HG03039 (cell line): ENCODE measurements at regions not wholly inside any gene's neighbourhood (a gene's known extent, or its start where the extent isn't known, plus 50 kb on each side); places are given as distances from the start of the nearest gene placed in this dataset.

Experiments used
- ATAC-seq: cut with Tn5 transposase; IDR thresholded peaks from one replicate; pipeline ENCODE4 v1.9.1; 2021; ENCODE audit warnings: mild to moderate bottlenecking, moderate library complexity; ENCODE audit not compliant: unreplicated experiment

- ATAC-seq, result no peak
Measured at GRCh38 chr6:92550501-92550900, 868.9 kb downstream of the EPHA7 start.

- no peak for ATAC-seq
Measured at GRCh38 chr6:92545861-92546260, 873.5 kb downstream of the EPHA7 start.

DNA sequence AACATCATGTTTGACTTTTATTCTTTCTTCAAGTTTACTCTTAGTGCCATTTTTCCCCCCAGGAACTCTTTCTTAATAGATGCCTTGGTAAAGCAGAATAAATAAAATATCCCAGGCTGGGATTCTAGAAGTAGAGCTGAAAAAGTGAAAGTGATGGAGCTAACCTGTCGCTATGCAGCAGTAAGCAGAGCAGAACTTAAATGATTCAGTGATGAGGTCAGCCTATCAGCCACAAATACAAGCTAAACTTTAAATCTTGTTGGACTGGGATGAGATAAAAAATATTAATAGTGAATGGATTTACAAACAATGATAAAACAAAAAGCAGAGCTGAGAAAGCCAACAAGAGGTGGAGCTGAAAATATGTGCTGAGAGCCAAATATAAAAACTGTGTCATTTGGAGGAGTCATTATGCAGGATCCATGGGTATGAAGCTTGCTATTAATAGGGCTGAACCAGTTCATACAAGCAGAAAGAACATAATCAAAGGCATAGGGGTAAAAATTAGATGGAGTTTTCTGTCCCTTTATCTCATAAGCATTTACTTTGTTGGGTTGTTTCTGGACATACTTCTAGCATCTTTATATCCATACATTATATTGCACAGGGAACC is 877.8 kb downstream of the EPHA7 start:
- no peak for ATAC-seq

DNA sequence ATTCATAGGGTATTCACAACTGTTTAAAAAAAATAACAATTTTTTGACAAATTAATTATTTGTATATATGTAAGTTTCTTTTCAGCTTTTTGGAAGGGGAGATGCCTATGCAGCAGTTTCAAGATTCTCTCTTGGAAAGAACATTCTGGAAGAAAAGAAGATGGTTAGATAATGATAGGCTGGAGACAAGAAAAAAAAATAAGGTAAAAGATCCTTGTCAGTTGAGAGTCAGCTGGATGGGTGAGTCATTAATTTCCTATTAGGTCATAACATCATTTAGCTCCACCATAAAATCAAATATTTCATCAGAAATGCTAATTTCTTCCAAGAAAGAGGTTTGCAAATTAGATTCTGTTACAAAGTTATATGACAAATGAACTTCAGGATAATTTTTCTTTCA is 880.4 kb downstream of the EPHA7 start:
- no peak for ATAC-seq

DNA sequence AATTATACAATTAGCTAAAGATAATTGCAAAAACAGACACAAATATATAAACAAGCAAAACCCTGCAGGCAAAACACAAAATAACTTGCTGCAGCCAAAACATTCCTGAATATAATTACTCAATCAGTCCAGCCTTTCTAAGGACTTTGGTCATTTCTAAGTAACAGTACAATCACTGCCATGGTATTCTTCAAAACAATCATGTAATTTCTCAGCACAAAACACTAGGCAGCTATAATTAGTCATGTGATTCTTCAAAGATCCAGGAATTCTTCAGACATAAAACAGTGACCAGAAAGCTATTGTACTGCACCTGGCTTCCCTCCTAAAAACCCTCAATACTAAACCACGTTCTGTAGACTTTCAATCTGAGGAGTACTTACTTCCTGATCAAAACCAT is 881.1 kb downstream of the EPHA7 start:
- no peak for ATAC-seq

DNA sequence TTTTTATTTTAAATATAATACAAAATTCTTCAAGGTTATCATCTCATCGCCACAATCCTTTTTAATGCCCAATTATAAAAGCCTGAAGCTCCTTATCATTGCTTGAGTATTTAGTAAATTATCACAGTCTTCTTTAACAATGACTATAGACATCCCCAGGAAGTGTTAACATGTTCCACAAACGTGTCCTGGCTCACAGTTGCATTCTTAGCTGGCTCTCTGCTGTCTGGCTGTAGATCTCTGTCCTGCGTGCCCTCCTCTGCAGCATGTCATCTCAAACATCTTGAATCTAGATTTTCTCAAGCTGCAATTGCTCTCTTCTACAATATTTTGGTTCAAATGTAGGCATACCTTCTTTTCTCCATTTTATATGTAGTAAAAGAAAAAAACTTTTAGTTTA is 885.2 kb downstream of the EPHA7 start:
- ATAC-seq, result no peak

DNA sequence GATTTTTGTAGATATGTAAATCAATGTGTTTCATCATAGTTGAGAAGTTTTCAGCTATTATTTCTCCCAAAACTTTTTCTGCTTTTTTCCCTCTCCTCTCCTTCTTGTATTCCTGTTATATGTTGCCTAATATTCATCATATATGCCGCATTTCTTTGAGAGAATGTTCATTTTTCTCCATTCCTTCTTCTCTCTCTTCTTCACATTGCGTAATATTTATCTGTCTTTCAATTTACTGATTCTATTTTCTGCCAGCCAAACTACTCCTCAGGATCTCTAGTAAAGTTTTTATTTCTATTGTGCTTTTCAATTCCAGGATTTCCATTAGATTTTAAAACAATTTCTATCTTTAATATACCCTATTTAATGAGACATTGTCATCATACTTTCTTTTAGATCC is 896.8 kb downstream of the EPHA7 start:
- ATAC-seq, result no peak

- no peak for ATAC-seq
Measured at GRCh38 chr6:92521553-92521952, 897.8 kb downstream of the EPHA7 start.

DNA sequence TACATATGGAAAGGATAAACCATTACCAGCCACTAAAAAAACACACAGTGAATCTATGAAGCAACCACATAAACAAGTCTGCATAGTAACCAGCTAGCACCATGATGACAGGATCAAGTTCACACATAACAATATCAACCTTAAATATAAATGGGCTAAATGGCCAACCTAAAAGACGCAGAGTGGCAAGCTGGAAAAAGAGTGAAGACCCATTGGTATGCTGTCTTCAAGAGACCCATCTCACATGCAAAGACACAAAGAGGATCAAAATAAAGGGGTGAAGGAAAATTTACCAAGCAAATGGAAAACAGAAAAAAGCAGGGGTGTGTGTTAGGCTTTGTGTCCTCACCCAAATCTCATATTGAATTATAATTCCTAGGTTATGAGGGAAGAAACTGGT is 909.2 kb downstream of the EPHA7 start:
- ATAC-seq, result no peak

- no peak for ATAC-seq
Measured at GRCh38 chr6:92507552-92507951, 911.8 kb downstream of the EPHA7 start.

DNA sequence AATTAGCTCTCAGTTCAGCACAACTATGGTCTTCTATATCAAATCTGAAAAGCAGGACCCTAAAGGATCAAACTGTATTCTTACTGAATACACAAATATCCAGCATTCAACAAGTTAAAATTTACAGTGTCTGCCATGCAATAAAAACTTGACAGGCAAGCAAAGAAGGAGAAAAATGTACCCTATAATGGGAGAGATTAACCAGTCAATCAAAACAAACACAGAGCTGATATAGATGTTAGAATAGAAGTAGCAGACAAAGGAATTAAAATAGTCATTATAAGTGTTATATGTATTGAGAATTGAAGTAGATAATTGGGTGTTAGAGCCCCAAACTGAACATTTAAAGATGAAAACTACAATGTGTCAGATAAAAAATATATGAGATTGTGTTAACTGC is 914.9 kb downstream of the EPHA7 start:
- ATAC-seq, result no peak

DNA sequence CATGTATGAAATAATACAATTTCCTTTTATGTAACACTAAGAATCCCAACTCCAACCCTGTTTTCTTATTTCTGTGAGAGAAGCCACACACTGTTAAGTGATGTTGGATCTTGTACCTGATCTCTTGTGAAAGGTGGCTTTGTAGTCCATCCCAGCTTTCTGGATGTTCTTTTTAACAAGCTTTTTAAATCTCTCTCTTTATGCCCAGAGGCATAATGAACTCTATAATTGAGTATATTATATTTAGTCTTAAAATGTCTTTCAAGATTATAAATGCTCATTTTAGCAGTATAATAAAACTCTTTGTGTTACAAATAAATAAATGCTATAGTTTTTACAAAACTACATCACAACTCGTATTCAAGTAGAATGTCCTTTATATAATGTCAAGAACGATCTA is 922.1 kb downstream of the EPHA7 start:
- ATAC-seq, result no peak

DNA sequence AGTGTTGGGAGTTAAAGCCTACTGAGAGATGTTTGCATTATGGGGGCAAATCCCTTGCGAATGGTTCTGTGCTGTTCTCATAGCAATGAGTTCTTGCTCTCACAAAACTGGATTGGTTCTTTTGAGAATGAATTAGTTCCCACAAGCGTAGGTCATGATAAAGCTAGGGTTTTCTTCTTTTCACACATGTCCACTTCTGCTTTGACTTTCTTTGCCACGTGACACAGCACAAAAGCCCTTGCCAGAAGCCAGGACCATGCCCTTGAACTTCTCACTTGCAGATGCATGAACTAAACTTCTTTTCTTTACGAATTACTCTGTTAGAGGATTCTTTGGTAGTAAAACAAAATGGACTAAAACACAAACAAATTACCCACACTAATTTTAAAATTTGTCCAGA is 922.8 kb downstream of the EPHA7 start:
- no peak for ATAC-seq

DNA sequence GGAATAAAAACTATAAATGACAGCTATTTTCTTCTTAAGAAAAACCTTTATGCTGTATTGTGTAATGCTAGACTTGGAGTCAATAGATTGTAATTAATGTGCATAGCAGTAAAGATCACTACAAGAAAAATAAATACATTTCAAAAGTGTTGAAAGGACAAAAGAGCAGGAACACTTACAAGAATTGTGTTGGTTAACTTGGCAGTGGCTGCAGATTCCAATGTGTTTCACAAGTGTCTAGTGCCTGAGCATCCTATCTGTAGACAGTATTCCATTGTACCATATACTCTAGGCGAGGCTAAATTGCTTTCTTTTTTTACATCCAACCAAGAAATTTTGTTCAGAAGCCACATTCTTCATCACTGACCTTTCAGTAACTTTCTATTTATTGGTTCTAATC is 924.1 kb downstream of the EPHA7 start:
- no peak for ATAC-seq

DNA sequence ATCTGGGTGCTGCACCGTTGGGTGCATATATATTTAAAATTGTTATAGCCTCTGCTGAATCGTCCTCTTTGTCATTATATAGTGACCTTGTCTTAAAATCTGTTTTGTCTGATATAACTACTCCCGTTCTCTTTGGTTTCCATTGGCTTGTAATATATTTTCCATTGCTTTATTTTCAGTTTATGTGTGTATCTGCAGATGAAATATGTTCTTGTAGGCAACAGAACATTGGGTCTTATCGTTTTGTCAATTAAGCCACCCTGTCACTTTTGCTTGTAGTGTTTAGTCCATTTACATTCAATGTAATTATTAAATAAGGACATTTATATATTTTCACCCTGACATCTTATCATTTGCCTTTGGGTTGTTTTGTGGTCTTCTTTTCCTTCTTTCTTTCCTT is 933.9 kb downstream of the EPHA7 start:
- ATAC-seq, result no peak

DNA sequence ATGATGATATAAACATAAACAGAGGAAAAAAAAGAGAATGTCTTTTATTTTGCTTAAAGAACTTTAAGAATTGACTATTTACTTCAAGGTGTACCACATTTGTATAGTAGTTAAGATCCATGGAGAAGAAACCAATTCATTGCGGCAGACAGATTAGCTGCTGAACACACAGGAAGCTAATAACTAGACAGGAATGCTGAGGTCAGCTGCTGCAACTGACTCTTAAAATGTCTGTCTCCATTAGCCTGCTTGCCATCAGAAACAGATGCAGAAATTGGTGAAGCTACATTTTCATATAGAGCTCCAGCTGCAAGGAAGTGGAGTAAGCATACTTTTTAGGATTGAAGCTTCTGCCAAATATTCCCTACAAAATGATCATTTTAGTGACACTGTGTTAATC is 939.5 kb downstream of the EPHA7 start:
- no peak for ATAC-seq

DNA sequence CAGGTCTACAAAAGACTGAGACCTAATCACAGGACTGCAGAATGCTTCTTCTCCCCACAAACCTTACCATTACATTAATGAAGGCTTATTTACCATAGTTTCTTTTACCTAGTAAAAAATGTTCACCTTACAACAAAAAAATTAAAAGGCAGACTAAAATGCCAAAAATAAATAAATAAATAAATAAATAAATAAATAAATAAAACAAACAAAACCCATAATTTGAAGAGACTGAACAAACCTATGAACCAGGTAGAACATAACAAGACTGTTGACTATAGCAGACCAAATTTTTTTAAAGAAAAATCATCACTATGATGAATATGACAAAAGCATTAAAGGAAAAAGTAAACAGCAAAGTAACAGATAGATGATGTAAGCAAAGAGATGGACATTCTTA is 946.3 kb downstream of the EPHA7 start:
- no peak for ATAC-seq

DNA sequence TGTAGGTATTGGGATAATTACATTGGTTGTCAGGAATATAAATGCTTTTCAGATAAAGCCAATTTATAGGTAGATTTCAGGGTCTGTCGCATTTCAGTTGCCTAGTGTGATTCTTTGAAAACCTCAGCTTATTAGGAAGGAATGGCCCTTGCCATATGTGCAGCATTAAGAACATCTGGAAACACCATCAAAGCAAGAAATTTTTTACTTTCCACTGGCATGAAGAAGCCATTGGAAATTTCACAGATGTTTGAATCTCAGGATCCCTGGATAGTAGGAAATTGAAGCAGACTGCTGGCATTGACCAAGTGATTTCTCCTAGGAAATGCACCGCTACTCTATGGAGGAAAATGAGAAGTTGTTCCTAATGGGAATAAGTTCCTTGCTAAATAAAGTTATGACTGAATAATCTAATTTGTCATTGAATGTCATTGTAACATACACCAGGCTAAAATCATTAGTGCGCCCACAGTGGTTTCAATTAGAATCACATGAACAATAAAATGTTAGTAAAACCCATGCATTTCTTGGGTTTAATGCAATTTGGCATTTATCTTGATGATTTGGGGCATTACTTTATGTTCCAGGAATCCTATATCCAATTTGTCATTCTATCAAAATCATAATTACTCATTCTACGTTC is 950.1 kb downstream of the EPHA7 start:
- ATAC-seq, result no peak

DNA sequence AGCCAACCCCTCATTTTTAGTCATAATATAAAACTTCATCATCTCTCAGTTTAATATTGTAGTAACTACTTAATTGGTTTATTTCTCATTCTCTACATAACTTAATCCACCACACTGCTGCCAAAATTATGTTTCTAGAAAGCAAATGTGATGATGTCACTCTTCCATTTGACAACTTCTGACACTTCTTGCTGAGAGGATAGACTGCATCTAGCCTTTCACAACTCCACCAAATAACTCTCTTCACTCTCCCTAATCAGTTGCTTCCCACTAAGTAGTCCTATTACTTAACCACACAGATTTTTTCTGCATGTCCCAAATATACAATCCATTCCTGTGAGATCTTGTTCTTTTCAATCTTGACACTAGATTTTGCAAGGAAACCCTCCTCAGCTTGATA is 951.3 kb downstream of the EPHA7 start:
- no peak for ATAC-seq

DNA sequence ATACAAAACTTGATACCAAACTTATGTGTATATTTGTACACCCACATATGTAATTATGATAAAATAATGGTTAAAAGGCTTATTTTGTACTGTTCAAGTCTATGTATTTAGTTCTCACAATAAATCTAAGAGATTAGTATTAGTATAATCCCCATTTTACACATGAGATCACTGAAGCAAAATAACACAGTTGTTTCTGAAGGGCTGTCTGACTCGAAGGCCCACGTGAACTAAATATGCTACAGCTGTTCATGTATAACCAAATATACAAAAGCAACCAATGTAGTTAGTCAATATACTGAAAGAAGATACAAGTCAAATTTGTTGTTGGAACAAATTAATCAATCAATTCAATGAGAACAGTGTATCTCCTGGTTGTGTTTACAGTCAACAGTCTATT is 959.2 kb downstream of the EPHA7 start:
- ATAC-seq, result no peak

DNA sequence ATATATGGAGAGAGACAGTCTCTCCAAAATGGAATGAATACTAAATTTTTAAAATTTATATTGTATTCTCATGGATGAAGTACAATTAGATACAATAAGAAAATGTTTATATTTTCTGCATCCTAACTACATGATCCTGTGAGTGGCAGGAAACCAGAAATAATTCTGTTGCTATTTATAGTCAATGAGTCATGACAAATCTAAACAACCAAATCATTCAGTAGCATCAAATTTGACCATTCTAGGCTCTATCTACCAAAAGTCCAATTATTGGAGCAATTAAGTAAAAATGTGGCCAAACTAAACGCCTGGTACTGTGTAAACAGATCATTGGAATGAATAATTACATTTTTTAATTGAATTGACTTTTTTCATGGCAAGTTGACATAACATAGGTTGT is 959.8 kb downstream of the EPHA7 start:
- no peak for ATAC-seq

DNA sequence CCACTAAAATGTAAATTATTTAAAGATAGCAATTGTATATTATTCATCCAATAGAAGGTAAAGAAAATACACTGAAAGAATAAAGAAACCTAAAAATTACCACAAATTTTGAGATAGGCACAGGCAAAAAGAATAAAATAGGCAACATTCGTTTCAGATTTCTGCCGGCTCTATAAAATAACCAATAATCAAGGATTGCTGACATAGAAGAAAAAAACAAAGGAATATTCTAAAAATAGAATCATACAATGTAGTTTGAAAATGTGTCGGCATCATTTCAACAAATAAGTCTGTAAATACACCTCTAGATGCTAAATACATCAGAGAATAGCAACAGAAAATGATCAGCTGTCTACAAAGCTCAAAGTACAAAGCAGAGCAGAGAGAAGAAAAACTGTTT is 973.3 kb downstream of the EPHA7 start:
- no peak for ATAC-seq

- no peak for ATAC-seq
Measured at GRCh38 chr6:92433911-92434310, 985.4 kb downstream of the EPHA7 start.
